ENCODE measurements at regions not wholly inside any gene's neighbourhood (a gene's known extent, or its start where the extent isn't known, plus 50 kb on each side); places are given as distances from the start of the nearest gene placed in this dataset.

DNA sequence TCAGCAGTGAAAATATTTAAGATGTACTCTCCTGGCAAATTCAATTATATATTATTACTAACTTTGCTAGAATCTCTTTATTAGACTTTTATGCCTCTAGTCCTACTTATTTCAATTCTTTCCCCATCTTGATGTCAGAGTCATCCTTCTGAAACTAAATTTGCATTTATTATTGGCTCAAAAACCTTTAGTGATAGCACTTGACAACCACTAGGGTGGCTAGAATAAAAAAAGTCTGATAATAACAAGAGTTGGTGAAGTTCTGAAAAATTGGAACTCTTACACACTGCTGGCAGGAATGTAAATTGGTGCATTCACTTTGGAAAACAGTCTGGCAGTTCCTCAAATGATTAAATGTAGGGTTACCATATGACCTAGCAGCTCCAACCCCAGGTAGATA is 73.8 kb downstream of the LSMEM1 start:
- no peak for DNase-seq (ENCODE audit: low spot score)
- Mint-ChIP-seq H3K27me3 (ENCODE audit: low read depth) (peaks cover 20% of the 10 kb centered on the region), H3K4me1 (ENCODE audit: low read depth) (no peaks in the 10 kb centered on the region), H3K36me3 (ENCODE audit: low read depth) (no peaks in the 10 kb centered on the region), H3K4me3 (ENCODE audit: unreplicated experiment) (no peak overlapping the region), H3K9me3 (ENCODE audit: low read depth) (no peaks in the 10 kb centered on the region), H3K27ac (ENCODE audit: unreplicated experiment) (no peak overlapping the region)
- TF ChIP-seq, protein P1, sequence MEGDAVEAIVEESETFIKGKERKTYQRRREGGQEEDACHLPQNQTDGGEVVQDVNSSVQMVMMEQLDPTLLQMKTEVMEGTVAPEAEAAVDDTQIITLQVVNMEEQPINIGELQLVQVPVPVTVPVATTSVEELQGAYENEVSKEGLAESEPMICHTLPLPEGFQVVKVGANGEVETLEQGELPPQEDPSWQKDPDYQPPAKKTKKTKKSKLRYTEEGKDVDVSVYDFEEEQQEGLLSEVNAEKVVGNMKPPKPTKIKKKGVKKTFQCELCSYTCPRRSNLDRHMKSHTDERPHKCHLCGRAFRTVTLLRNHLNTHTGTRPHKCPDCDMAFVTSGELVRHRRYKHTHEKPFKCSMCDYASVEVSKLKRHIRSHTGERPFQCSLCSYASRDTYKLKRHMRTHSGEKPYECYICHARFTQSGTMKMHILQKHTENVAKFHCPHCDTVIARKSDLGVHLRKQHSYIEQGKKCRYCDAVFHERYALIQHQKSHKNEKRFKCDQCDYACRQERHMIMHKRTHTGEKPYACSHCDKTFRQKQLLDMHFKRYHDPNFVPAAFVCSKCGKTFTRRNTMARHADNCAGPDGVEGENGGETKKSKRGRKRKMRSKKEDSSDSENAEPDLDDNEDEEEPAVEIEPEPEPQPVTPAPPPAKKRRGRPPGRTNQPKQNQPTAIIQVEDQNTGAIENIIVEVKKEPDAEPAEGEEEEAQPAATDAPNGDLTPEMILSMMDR (IDR thresholded peaks at IDR 0.05) = peak; percentile 40

DNA sequence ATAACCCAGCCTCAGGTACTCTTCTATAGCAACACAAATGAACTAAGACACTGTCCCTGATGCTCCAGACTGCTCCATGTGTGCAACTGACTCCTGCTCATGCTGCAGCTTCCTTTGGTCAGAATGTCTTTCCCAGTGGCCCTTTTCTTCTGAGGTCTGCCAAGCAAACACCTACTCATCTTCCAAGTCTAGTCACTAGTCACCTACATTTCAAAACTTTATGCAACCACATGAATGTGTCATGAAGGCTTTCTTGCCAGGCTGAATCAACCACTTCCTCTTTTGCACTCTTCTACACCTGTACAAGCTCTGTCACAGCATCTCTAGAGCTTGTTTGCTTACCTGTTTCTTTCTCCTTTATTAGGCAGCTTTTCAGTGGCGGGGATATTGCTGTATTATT is 75.8 kb downstream of the LSMEM1 start:
- Mint-ChIP-seq H3K27ac (ENCODE audit: unreplicated experiment) (no peak overlapping the region), H3K27me3 (ENCODE audit: low read depth) (peaks cover 32% of the 10 kb centered on the region), H3K9me3 (ENCODE audit: low read depth) (no peaks in the 10 kb centered on the region), H3K4me3 (ENCODE audit: unreplicated experiment) (no peak overlapping the region), H3K4me1 (ENCODE audit: low read depth) (no peaks in the 10 kb centered on the region), H3K36me3 (ENCODE audit: low read depth) (no peaks in the 10 kb centered on the region)
- DNase-seq (ENCODE audit: low spot score) = no peak
- TF ChIP-seq, protein P1 (IDR thresholded peaks at IDR 0.05) = no peak

DNA sequence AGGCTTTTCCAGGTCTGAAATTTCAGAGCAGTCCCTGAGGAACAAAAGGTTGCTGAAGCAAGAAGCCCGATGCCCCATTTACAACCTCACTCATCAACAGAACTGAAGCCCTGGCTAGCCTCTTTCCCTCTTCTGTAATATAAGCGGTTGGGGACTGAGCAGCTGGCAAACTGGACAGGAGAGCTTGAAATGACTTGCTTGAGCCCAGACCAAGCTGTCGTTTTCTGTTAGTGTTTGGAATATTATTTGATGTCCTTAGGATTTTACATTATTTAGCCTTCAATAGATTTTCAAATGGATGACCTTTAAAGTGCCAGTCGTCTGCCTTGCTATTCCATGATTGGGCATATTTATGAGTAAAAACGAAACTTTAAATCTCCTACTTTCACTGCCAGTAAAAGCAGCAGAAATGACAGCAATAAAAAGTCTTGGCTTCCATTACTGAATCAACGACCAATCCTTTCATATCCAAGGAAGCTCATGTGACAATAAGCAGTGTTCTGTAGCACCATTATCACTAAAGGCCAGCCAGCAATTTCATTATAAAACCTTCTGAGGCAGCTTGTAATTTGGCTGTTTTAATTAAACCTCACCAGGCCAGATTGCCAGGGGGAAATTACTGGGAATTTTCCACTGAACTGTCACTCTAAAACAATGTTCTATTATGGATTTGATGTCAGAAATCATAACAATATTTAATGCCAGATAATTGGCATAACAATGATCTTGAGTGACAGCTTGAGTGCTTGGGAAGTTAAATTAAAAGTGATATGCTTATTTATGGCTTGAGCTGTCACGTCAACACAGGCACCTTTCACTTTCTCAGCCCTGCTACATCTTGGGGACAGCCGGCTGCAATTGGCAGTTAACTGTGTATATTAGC is 85.9 kb downstream of the LSMEM1 start:
- Mint-ChIP-seq H3K27me3 (ENCODE audit: low read depth) (peaks cover 14% of the 10 kb centered on the region), H3K36me3 (ENCODE audit: low read depth) (no peaks in the 10 kb centered on the region), H3K27ac (ENCODE audit: unreplicated experiment) (no peak overlapping the region), H3K4me3 (ENCODE audit: unreplicated experiment) (no peak overlapping the region), H3K9me3 (ENCODE audit: low read depth) (no peaks in the 10 kb centered on the region), H3K4me1 (ENCODE audit: low read depth) (no peaks in the 10 kb centered on the region)
- no peak for DNase-seq (ENCODE audit: low spot score)
- TF ChIP-seq, protein P1 (IDR thresholded peaks at IDR 0.05) = no peak

DNA sequence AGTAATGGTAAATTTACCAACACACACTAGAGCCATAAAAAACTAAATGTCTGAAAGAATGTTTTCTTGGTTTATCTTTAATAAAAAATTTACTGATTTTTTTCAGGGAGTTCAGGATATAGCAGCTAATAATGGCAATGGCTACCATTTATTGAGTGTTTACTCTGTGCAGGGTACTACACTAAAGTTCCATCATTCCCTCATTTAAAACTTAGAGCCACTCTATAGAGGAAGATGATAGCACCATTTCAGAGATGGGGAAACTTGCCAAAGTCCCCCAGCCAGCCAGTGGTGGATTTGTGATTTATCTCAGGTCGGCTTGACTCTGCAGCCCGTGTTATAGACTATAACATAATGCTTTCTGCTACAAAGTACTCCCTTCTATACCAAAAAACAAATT is 86.6 kb downstream of the LSMEM1 start:
- Mint-ChIP-seq H3K9me3 (ENCODE audit: low read depth) (no peaks in the 10 kb centered on the region), H3K27ac (ENCODE audit: unreplicated experiment) (no peak overlapping the region), H3K27me3 (ENCODE audit: low read depth) (peaks cover 14% of the 10 kb centered on the region), H3K4me3 (ENCODE audit: unreplicated experiment) (no peak overlapping the region), H3K4me1 (ENCODE audit: low read depth) (no peaks in the 10 kb centered on the region), H3K36me3 (ENCODE audit: low read depth) (no peaks in the 10 kb centered on the region)
- TF ChIP-seq, protein P1 (IDR thresholded peaks at IDR 0.05) = no peak
- no peak for DNase-seq (ENCODE audit: low spot score)

DNA sequence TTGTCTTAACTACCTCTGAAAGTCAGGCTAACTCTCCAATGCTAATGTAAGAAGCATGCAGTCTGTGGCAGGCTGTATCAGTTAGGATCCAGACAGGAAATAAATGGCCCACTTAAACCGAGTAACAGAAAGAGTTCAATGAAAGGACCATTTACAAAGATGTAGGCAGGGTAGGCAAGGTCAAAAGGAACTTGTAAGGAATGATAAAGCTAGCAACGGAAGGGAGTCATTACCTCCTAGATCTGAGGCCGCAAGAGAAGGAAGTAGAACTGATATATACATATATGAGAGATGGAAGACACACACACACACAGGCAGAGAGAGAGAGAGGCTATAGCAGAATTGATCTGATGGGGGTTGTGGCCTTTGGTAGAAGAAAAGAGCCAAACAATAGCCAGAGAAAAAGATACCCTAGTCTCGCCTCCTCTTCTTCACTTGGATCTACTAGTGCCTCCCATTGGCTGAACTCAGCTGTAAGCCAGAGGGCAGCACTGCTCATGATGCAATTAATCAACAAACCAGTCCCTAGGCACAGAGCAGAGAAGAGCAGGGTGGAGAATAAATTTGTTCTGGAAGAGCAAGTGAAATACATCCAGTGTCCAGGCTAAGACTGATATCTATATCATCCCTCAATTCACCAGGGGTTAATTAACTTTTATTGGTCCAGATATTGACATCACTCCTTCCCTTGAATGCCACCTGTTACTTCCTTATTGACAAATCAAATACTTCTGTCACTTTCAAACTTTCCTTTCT is 91.2 kb downstream of the LSMEM1 start:
- peaks cover 15% of the 10 kb centered on the region for H3K27me3 Mint-ChIP-seq (ENCODE audit: low read depth)
- DNase-seq (ENCODE audit: low spot score) = no peak
- H3K27ac Mint-ChIP-seq (ENCODE audit: unreplicated experiment) = no peak overlapping the region
- H3K9me3 Mint-ChIP-seq (ENCODE audit: low read depth) = peaks cover 3% of the 10 kb centered on the region
- TF ChIP-seq, protein P1 (IDR thresholded peaks at IDR 0.05) = no peak
- no peaks in the 10 kb centered on the region for H3K4me1 Mint-ChIP-seq (ENCODE audit: low read depth)
- no peak overlapping the region for H3K4me3 Mint-ChIP-seq (ENCODE audit: unreplicated experiment)
- no peaks in the 10 kb centered on the region for H3K36me3 Mint-ChIP-seq (ENCODE audit: low read depth)

Measured in chondrocyte (in vitro differentiated cells).